RKO (cell line): ENCODE measurements at regions not wholly inside any gene's neighbourhood (a gene's known extent, or its start where the extent isn't known, plus 50 kb on each side); places are given as distances from the start of the nearest gene placed in this dataset.

Experiments used
- DNase-seq: peaks from one replicate; pipeline ENCODE4 v3.0.0-alpha.2; 2016; ENCODE audit warnings: low spot score

DNA sequence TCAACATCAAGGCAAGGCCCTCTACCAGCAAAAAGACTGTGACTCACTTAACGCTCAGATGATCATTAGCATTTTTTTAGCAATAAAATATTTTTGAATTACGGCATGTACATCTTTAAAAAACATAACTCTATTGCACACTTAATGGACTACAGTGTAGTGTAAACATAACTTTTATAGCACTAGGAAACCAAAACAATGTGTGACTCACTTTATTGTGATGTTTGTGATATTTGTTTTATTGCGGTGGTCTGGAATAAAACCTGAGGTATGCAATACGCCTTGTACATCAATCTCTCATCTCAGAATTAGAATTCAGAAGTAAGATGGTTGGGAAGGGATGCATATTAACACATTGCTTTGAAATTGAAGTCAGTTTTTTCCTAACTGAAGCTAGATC is 106.9 kb upstream of the PTCH1 start:
- DNase-seq, result no peak

DNA sequence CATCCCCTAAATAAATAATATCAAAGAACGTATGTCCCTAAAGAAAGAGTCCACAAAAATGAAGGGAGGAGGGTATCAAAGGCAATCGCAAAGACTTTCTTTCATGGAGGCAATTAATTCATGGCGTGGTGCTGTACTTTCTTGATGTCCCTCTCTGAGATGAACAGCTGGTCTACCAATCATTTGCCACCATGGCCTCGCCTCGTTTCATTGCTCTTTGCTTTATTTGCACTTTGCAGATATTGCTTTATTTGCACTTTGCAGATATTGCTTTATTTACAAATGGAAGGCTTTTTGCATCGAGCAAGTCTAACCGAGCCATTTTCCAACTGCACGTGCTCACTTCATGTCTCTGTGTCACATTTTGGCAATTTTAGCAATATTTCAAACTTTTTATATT is 104.0 kb upstream of the PTCH1 start:
- DNase-seq, result no peak

DNA sequence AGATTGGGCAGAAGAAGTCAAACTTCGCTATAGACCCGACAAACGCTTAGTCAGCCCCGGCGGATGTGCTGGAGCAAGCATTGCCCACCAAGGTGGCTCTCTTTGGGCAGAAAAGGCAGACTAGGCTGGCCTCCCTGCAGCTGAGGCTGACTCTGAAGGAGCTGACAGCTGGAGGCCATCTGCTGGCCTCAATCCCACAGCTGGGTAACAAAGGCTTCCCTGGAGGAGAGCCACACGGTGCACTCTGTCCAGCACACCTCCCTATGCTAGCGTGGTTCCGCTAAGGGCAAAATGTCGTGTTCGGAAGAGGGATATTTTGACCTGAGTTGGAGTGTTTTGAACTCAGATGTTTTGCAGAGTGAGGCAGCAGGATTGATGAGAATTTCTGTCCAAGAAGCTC is 103.5 kb upstream of the PTCH1 start:
- DNase-seq, result no peak

DNA sequence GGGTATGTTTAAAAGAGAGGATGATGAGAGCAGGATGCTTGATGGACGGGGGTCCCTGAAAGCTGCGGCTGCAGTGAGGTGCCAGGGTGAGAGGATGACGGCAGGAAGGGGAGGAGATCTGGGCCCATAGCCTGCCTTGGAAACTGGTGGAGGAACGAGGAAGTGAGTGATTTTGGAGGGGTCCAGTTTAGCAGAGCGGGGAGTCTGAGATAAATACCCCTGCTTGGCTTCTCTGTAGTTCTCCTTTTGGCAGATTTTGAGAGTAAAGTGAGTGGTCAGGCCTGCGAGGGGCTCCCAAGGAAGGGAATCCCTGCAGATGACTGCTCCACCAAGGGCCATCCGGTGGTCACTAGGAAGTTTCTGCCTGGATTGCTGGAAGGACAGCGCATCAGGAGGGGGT is 98.5 kb upstream of the PTCH1 start:
- no peak for DNase-seq

DNA sequence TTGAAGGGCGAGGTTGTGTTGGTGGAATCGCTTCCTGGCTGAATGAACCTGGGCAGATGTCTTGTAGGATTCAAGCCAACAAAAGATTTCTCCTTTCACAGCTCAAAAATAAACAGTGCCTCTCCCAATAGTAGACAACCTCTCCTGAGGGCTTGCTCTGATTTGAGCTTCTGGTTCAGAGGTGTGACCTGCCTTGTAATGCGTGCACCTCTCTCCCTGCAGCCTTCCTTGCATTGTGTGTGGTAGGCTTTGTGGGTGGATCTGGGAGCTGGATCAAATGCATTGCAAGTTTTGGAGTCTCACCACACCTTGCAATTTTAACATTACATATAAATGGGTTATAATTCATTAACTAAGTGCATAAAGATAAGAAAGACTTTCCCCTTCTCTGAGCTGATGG is 96.9 kb upstream of the PTCH1 start:
- no peak for DNase-seq

DNA sequence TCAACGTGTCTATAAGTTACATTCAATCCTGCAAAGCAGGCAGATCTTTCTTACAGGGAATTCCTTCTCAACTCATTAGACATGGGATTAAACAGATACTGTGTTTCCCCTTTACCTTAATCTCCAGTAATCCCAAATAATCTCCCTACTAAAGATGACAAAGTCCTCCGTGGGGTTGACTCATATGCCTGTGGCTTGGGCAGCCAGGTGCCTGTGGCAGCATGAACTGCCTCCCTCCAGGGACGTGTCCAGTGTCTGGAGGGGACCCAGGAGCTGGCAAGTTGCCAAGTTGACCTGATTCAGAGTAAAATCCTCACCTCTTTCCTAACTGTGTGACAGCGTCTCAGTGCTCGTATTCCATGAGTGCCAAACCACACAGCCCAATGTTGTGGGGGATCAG is 94.6 kb upstream of the PTCH1 start:
- no peak for DNase-seq

DNA sequence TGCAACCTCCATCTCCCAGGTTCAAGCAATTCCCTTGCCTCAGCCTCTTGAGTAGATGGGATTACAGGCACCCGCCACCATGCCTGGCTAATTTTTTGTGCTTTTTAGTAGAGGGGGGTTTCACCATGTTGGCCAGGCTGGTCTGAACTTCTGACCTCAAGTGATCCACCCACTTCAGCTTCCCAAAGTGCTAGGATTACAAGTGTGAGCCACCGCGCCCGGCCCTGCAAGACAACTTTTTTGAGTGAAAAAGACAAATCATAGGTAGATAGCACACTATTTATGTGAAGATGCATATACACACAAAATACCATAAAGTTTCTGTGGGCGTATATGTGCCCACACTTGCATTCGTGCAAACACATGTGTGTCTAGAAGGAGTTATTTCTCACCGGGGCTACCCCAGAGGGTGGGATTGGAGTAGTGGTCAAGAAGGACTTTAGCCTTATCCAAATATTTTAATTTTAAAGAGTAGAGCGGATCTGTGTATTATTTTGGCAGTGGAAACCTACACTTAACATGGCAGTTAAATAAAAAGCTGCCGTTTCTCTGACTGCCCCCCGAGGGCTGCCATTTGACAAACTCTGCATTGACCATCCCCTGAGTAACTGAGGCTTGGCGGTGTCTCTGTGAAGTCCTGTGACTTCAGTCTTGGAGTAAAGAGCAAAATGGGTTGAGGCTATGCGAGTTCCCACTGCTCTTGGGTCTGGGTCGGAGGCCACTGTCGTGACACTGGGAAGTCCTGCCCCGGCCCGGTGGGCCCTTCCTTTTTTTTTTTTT is 93.4 kb upstream of the PTCH1 start:
- DNase-seq, result no peak

DNA sequence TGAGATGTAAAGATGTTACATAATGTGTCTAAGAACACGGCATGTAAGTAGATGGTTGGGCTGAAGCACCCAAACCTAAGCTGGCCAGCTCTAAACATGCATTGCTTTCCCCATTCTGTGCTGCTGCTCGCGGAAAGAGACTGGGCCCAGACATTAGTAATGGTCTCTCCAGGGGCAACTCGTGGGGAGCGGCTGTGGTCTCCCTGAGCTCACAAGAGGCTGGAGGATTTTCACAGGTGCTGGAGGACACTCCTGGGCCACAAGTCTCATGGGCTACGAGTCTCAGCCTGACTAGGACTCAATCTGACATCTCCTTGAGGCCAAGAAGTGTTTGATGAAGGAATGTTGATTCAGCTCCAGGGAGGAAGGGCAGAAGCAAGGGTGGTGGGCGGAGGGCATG is 92.7 kb upstream of the PTCH1 start:
- no peak for DNase-seq

DNA sequence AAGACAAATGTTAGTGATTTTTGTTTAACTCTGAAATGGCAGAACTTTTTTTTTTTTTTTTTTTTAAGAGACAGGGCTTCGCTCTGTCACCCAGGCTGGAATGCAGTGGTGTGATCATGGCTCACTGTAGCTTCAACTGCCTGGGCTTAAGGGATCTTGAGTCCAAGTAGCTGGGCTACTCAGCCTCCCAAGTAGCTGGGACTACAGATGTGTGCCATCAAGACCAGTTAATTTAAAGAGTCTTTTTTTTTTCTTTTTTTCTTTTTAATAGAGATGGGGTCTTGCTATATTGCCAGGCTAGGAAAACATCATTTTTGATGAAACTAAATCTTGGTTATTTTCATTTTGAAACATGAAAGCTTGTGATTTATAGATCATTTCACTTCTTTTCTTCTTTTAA is 91.6 kb upstream of the PTCH1 start:
- DNase-seq, result no peak

DNA sequence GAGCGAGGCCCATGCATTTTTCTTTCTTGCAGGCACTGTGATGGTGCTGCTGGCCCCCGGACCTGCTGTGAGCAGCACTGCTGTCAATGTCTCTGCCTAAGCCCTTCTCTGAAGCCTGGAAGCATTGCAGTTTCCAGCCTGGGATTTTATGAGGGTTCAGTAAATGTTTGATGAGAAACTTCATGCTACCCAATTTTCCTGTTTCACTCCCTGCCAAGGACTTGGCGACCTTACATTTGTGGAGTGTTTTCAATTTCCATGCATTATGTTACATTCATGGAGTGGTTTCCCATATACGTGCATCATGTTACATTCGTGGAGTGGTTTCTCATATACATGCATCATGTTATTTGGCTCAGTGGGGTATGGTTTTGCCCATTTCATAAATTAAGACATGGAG is 90.7 kb upstream of the PTCH1 start:
- no peak for DNase-seq

DNA sequence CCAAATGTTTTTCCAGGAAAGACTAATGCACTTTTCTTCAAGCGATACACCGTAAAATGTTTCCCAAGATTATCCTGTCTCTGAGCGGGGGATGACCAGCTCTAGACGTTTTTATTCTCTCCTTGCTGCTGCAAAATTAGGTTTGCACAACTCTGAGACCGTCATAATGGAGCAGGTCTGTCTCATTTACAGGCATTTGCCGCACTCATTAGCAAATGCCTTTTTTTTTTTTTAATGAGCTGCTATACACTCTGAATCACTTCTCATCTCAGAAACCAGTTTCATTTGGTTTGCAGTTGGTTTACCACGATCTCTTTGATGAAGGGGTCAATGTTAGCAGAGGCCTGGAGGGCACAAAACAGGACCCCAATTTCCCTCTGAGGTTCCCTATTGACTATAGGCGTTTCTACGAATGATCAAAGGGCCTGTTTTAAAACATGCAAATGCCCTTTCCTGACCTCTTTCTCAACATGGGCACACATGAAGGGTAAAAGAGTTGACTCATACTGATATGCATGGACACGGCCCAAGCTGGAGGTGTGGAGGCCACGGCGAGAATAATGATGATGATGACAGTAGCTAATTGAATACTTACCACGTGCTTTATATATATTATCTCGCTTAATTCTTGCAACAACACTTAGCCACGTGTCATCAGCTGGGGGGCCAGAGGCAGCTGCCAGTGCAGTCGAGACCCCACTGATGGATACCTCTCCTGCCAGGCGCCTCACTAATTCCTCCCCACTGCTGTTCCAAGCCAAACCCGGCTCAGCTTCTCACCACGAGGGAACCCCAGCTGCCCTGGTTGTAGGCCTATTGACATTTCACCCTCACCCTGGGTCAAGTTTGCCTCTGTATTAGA is 89.9 kb upstream of the PTCH1 start:
- no peak for DNase-seq

DNA sequence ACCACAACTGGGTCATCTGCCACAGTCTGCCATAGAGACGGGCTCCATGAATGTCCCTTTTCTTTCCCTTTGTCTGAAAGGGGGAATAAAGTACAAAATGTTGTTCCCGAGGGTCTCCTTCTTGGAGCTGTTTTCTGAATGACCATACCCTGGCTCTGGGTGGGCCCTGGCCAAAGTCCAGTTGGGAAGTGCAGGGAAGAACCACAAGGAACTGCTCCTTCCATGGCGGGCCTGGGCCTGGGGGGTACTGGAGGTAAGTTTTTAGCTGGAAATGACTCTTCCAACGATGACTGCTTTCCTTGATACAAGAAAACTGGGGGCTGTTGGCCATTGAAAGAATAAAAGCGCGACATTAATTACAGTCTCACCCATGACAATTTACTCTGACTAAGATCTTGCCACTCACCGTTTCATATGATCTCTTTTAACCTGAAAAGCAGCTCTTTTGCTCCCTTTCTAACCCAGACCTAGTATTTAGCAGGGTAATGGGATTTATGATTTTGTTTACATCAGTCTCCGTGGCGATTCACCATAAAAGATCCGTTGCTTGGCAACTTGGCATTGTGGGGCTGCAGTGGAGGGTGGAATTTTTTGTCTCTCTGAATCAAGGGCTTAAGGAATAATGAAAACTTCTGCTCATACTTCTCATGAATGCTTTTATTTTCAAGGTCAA is 89.2 kb upstream of the PTCH1 start:
- no peak for DNase-seq

DNA sequence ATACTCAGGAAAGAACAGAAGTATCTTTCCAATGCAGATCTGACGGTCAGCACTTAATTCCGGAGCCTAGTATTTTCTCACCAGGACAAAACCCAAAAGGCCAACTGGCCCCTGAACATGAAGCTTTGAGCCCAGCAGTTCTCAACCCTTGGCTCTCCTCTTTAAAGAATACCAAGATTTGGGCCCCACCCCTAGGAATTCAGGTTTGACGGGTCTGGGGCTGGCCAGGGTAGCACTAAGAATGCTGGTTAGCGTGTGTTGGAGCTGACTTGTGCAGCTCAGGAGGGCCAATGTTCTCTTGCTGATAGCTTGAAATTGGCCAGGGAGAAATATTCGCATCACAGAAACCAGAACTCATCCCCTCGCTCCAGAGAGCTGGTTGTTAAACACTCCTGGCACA is 88.3 kb upstream of the PTCH1 start:
- DNase-seq, result no peak

DNA sequence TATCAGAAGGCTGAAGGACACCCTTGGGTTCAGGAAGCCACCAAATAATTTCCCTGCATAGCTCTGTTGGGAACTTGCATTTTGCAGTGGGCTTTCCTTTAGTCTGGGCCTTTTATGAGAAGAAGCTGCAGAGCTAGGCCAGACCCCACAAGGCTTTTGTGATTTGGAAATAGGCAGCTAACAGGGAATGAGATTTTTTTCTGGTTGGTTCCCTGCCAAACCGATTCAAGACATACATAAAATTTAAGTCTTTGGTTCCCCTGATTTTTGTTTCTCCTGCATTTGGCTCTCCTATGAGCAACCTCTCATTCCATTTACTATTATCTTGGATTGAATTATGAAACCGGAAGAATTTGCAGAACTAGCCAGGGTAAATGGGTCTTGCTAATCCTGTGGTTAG is 81.5 kb upstream of the PTCH1 start:
- no peak for DNase-seq

DNA sequence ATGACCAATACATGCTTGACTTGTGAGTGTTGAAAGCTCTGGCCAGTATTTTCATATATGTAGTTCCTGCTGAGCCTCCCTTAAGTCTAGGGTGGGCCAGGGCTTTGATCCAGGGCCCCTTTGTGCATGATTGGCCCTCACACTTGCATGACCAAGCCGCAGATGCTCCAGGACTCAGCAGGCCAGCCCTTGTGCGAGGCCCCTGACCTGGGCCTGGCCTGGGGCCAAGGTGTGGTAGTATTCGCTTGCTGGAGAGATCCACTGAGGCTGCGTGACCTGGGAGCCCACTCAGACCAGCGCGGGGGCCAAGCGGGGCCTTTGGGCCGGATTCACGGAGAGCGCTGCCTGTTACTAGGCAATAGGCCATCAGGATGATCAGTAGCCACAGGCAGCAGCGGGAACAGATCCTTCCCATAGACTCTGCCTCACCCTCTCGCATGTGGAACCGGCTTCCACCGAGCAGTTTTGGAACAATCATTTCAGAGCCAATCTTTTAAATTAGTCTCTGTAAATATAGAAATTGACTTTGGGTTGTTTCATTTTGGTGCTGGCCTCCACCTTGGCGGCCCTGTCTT is 79.0 kb upstream of the PTCH1 start:
- no peak for DNase-seq

DNA sequence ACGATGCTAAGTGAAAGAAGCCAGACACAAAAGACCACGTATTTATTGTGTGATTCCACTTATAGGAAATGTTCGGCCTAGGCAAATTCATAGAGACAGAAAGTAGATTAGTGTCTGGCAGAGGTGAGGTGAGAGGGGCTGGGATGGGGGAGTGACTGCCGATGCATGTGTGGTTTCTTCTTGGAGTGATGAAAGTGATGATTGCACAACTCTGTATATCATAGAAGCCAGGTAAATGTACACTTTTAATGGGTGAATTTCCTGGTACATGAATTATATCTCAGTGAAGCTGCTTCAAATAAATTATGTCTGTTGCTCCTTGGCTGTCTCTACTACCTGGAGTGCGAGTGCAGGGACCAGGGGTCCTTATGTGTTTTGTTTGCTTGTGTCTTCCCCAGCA is 76.2 kb upstream of the PTCH1 start:
- no peak for DNase-seq

DNA sequence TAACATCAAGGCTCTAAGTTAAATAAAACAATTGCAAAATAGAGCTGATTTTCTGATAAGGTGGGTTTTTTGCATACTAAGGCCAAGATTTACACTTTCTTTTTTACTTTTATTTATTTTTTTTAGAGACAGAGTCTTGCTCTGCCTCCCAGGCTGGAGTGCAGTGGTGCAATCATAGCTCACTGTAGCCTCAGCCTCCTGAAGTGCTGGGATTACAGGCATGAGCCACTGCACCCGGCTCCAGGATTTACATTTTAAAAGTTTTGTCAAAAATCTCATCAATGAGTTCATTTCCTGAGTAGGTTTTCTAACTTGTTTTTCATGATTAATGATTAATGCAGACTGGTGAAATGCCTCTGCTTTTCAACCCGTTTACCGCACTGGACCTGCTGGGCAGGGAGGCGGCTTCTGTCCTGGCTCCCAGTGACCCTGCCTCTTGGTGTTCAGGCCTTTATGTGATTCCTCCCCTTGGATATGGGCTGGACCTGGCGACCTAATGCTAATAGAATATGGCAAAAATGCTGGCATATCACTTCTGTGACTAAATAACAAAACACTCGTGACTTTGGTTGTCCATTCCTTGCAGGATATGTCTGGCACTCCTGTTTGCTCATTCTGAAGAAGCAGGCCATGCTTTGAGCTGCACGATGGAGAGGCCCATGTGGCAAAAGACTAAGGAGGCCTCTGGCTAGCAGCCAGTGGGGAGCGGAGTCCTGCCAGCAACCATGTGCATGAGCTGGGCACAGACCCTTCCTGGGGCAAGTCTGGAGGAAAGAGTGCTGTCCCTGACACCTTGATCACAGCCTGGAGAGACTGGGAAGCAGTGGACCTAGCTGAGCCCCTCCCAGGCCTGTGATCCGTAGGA is 72.2 kb upstream of the PTCH1 start:
- no peak for DNase-seq

DNA sequence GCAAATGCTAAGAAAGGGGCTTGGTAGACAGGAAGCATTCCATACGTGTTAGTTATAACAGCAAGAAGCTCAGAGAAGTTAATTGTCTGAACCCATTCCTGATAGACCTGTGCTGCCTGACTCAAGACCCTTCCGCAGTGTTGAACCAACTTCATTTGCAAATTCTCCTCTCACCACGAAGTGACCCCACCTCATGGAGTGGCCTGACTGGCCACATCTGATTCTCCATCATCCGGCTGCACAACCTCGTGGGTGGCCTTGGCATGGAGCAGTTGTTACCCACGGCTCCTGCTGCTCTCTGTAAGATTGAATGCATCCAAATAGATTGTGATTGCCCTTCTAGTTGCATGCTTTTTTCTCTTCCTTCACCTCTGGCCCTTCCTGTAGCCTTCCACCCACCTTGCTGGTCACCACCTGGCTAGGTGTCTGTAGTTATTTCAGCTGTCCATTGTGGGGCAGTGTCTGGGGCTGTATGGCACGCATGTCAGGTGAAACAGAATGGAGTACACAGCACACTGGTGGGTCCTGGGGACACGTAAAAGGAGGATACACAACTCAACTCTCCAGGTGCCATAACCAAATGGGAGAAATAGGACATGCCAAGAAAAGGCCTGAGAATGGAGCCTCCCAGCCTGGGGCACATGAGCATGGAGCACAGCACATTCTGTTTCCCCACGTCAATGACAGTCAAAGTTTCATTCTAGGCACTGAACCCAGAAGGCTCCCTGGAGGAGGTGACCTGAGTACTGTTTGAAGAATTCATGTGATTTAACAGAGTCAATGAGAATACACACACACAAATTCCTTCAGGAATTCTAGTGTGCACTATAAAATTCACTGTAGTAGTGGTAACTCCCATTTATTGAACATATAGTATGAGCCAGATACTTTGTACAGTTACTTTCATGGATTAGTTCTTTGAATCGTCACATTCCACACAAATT is 70.5 kb upstream of the PTCH1 start:
- DNase-seq, result no peak

DNA sequence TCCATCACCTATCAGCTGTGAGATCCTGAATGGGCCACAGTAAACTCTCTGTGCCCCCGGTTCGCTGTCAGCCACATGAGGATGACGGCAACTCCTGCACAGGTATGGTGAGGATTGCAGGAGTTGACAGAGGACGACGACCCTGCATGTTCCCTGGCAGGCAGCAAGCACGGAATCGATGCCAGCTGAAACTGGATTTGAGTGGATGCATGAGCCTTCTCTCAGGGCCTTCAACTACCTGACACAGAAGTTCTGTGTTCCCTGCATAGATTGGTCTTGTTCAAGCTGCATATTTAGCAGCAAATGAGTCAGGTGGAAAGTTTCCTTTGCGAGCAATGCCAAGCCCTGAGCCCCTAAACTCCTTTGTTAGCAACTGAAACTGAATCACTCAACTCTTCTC is 69.6 kb upstream of the PTCH1 start:
- DNase-seq, result no peak

DNA sequence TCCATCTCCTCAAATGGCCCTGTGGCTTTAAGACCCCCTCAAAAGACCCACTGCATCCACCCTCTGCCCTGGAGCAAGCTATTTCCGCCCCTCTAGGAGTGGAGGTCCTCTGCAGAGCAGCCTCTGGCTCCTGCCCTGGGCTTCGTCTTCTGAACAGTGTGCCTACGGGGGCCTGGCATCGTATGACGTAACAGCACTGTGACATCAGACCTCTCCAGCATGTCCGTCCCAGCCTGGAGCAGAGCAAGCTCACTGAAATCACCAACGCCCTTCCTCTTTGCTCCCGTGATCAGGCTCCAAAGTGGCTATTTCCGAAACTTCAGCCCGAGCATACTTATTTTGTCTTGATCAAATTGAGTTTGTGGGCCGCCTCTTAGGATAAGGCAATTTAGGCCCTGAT is 69.1 kb upstream of the PTCH1 start:
- DNase-seq, result no peak

DNA sequence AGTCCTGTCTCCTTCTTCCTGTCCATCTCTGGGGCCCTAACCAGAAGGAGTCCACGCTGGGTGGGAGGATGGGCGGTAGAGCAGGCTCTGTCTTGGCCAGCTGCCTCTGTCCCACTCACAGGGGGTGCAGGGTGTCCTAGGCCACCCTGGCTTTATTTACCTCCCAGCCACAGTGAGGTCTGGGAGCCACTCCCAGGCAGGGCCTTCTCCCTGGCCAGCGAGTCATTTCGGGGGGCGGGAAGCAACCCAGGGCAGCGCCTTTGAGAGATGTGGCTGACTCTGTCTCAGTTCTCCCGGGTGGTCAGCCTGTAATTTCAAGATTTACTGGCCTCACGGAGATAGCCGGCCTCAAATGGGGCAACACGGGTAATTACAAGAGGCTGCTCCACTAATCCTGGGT is 67.4 kb upstream of the PTCH1 start:
- no peak for DNase-seq
